ENCODE measurements at regions not wholly inside any gene's neighbourhood (a gene's known extent, or its start where the extent isn't known, plus 50 kb on each side); places are given as distances from the start of the nearest gene placed in this dataset.

- H3K4me3 ChIP-seq (ENCODE audit: low read depth, low read length): no peak overlapping the region
- TF ChIP-seq CTCF (IDR thresholded peaks at IDR 0.05; ENCODE audit: control insufficient read depth, extremely low read depth, insufficient read depth): no peak
- DNase-seq (ENCODE audit: low read depth): no peak
These were observed 139.6 kb upstream of the GDF10 start for GRCh38 chr10:47160261-47160908.

- H3K4me3 ChIP-seq (ENCODE audit: low read depth, low read length): no peak overlapping the region
- TF ChIP-seq CTCF (IDR thresholded peaks at IDR 0.05; ENCODE audit: control insufficient read depth, extremely low read depth, insufficient read depth): no peak
- DNase-seq (ENCODE audit: low read depth): no peak
These were observed 139.0 kb upstream of the GDF10 start for GRCh38 chr10:47160967-47161366.

- H3K4me3 ChIP-seq (ENCODE audit: low read depth, low read length): no peak overlapping the region
These were observed 138.5 kb upstream of the GDF10 start for GRCh38 chr10:47161465-47161864.

GRCh38 chr10:47164126-47164799, 135.7 kb upstream of the GDF10 start:
- no peak for DNase-seq (ENCODE audit: low read depth)
- no peak for TF ChIP-seq CTCF (IDR thresholded peaks at IDR 0.05; ENCODE audit: control insufficient read depth, extremely low read depth, insufficient read depth)
- no peak overlapping the region for H3K4me3 ChIP-seq (ENCODE audit: low read depth, low read length)

More at GRCh38 chr10:47161465-47161864, 138.5 kb upstream of the GDF10 start:
- DNase-seq (ENCODE audit: low read depth): no peak
- no peak for TF ChIP-seq CTCF (IDR thresholded peaks at IDR 0.05; ENCODE audit: control insufficient read depth, extremely low read depth, insufficient read depth)

GRCh38 chr10:47164800-47165128, 135.2 kb upstream of the GDF10 start:
- TF ChIP-seq CTCF (IDR thresholded peaks at IDR 0.05; ENCODE audit: control insufficient read depth, extremely low read depth, insufficient read depth): no peak
- H3K4me3 ChIP-seq (ENCODE audit: low read depth, low read length): no peak overlapping the region
- no peak for DNase-seq (ENCODE audit: low read depth)

- H3K4me3 ChIP-seq (ENCODE audit: low read depth, low read length): no peak overlapping the region
- no peak for DNase-seq (ENCODE audit: low read depth)
- no peak for TF ChIP-seq CTCF (IDR thresholded peaks at IDR 0.05; ENCODE audit: control insufficient read depth, extremely low read depth, insufficient read depth)
These were observed 134.8 kb upstream of the GDF10 start for GRCh38 chr10:47165168-47165710.

Measured in LNCaP clone FGC (cell line).